K562 (cell line): ENCODE measurements at regions not wholly inside any gene's neighbourhood (a gene's known extent, or its start where the extent isn't known, plus 50 kb on each side); places are given as distances from the start of the nearest gene placed in this dataset.

ENCODE experiments used
- ATAC-seq: fragments of 200-7000 bp; cut with Tn5 transposase; 3 replicates; pipeline ENCODE4 v1.9.1; 2020; ENCODE audit warnings: moderate library complexity
- BruUV-seq: library from RNA; stranded (reverse); fragments of 400-500 nt; replicated peaks from 2 replicates; lab custom pipeline; 2021; lab: Mats Ljungman, UMichigan
- CTCF ChIA-PET: fragments of 300-600 bp; formaldehyde crosslinking; extraction: SDS; loops from one replicate; lab custom pipeline; 2021; ENCODE audit warnings: low intra/inter-chr PET ratio; lab: Yijun Ruan, JAX
- POLR2A ChIA-PET: fragments of 300-600, 350-650 bp; sonication (Branson Sonifier 250); formaldehyde crosslinking; extraction: SDS; loops from one replicate; lab custom pipeline; 2021; ENCODE audit warnings: antibody characterized with exemption, inconsistent platforms; lab: Yijun Ruan, JAX
- DNase-seq, 4 experiments: peaks; one replicate each; pipeline versions ENCODE4 v3.0.0 to v3.0.0-alpha.2; 2011 to 2018; ENCODE audit warnings: low spot score in 3 of 4, mixed read lengths in 3 of 4; ENCODE audit errors: extremely low read depth in 1 of 4
- FAIRE-seq: peaks from 2 replicates; lab custom pipeline; 2011; peaks lifted over from hg19 to GRCh38; lab: Jason Lieb, UNC
- H2AFZ ChIP-seq: 2 replicates; pipeline ENCODE4 v1.6.0; 2011; ENCODE audit warnings: low read depth, low read length, control low read depth, inconsistent platforms
- H3K27ac ChIP-seq: fragments of 200-600 bp; 3 replicates; pipeline ENCODE4 v1.8.0; 2011; ENCODE audit warnings: low read depth, mild to moderate bottlenecking, control low read depth, inconsistent platforms, low read length, moderate library complexity, mixed read lengths; ENCODE audit errors: extremely low read depth
- H3K27me3 ChIP-seq, 2 experiments: fragments of 300-600 bp in 1 of 2; 2 replicates in 1 of 2; 3 replicates in 1 of 2; pipeline versions ENCODE4 v1.6.0 to v1.8.0; 2011; ENCODE audit warnings: inconsistent platforms in 2 of 2, low read length in 2 of 2, mild to moderate bottlenecking in 1 of 2, mixed read lengths in 1 of 2, moderate library complexity in 1 of 2; ENCODE audit not compliant: control insufficient read depth in 2 of 2, insufficient read depth in 2 of 2
- H3K36me3 ChIP-seq: fragments of 300-600 bp; 3 replicates; pipeline ENCODE4 v1.8.0; 2011; ENCODE audit warnings: mild to moderate bottlenecking, low read length, inconsistent platforms; ENCODE audit not compliant: control insufficient read depth, insufficient read depth
- H3K4me1 ChIP-seq, 2 experiments: fragments of 200-600 bp in 1 of 2; replicated peaks in 1 of 2; 2 replicates in 1 of 2; 3 replicates in 1 of 2; pipeline versions ENCODE4 v1.5.1 to v1.8.0; 2011; ENCODE audit warnings: inconsistent platforms in 2 of 2, low read length in 2 of 2, mild to moderate bottlenecking in 1 of 2, mixed read lengths in 1 of 2, moderate library complexity in 1 of 2; ENCODE audit not compliant: control insufficient read depth in 2 of 2, insufficient read depth in 2 of 2
- H3K4me2 ChIP-seq: 2 replicates; pipeline ENCODE4 v1.6.1; 2011; ENCODE audit warnings: low read length, control low read depth, inconsistent platforms, mixed read lengths; ENCODE audit not compliant: insufficient read depth
- H3K4me3 ChIP-seq: fragments of 200-600 bp; sonication (generic), shearing (Covaris generic); 2 replicates; pipeline ENCODE4 v1.5.1; 2016; ENCODE audit warnings: control low read depth, inconsistent platforms
- H3K79me2 ChIP-seq: fragments of 200-600 bp; 3 replicates; pipeline ENCODE4 v1.8.0; 2011; ENCODE audit warnings: low read length, inconsistent platforms; ENCODE audit not compliant: control insufficient read depth, insufficient read depth
- H3K9ac ChIP-seq, 2 experiments: 2 replicates each; pipeline versions ENCODE4 v1.6.0 to v1.6.1; 2011; ENCODE audit warnings: low read depth in 2 of 2, low read length in 2 of 2, control low read depth in 1 of 2, inconsistent platforms in 1 of 2, mild to moderate bottlenecking in 1 of 2, mixed read lengths in 1 of 2; ENCODE audit not compliant: insufficient read depth in 1 of 2
- H3K9me1 ChIP-seq: one replicate; pipeline ENCODE4 v1.6.0; 2011; ENCODE audit warnings: inconsistent platforms, mild to moderate bottlenecking, low read length, moderate library complexity; ENCODE audit not compliant: control insufficient read depth, insufficient read depth
- H3K9me3 ChIP-seq: replicated peaks from 2 replicates; pipeline ENCODE4 v1.5.1; 2011; ENCODE audit warnings: low read depth, low read length, inconsistent platforms; ENCODE audit not compliant: control insufficient read depth, insufficient read depth
- H4K20me1 ChIP-seq: replicated peaks from 2 replicates; pipeline ENCODE4 v1.6.1; 2011; ENCODE audit warnings: low read length, inconsistent platforms, mixed read lengths; ENCODE audit not compliant: control insufficient read depth, insufficient read depth
- ESRRA ChIP-seq: fragments of 450-650 bp; IDR thresholded peaks from 2 replicates; pipeline ENCODE4 v1.6.1; 2014; ENCODE audit warnings: low read depth, mild to moderate bottlenecking, moderate library complexity, borderline replicate concordance
- FOSL1 ChIP-seq: fragments of 200-800 bp; sonication (Bioruptor generic); conservative IDR thresholded peaks from 2 replicates; pipeline ENCODE4 v1.6.1; 2016; ENCODE audit warnings: missing genetic modification characterization, missing compliant biosample characterization
- HES1 ChIP-seq: fragments of 450-650 bp; IDR thresholded peaks from 2 replicates; pipeline ENCODE4 v1.6.1; 2016; ENCODE audit warnings: low read depth, mild to moderate bottlenecking, moderate library complexity
- HEY1 ChIP-seq: fragments of 250-450 bp; sonication (Bioruptor Pico); IDR thresholded peaks from 2 replicates; pipeline ENCODE4 v1.5.0; 2020; ENCODE audit warnings: mild to moderate bottlenecking, moderate library complexity, borderline replicate concordance
- HOMEZ ChIP-seq: fragments of 250-450 bp; sonication (Bioruptor Pico); IDR thresholded peaks from 2 replicates; pipeline ENCODE4 v1.4.0; 2020; ENCODE audit warnings: mild to moderate bottlenecking, moderate library complexity
- RBBP5 ChIP-seq: fragments of 200-600 bp; sonication (generic); IDR thresholded peaks from 2 replicates; pipeline ENCODE4 v1.6.1; 2012; ENCODE audit warnings: borderline replicate concordance, mild to moderate bottlenecking, low read length, control low read depth, inconsistent platforms; ENCODE audit not compliant: insufficient read depth, poor library complexity, severe bottlenecking
- RCOR1 ChIP-seq, 2 experiments: IDR thresholded peaks; 2 replicates each; pipeline ENCODE4 v1.6.1; 2012; ENCODE audit warnings: low read depth in 2 of 2, low read length in 2 of 2, borderline replicate concordance in 1 of 2, improper control_type of control experiment in 1 of 2
- WGBS: fragments of 100-300 bp; shearing (Covaris generic); methylation state at CpG from one replicate; pipeline ENCODE4 v1.1.6; 2016; ENCODE audit warnings: low coverage, mixed read lengths; ENCODE audit not compliant: insufficient coverage; ENCODE audit errors: missing lambda C conversion rate; 5-methylcytosine and 5-hydroxymethylcytosine counted together
- in situ Hi-C: fragments of 300-500 bp; cut with MboI; formaldehyde crosslinking; loops from 4 replicates; pipeline ENCODE4 v1.15.0; 2018; ENCODE audit warnings: inconsistent platforms, mixed read lengths
- intact Hi-C: fragments of 100-400 bp; cut with micrococcal nuclease; formaldehyde crosslinking; loops from 2 replicates; pipeline ENCODE4 v1.14.2; 2022

GRCh38 chr12:92462049-92462448, 240.7 kb upstream of the PLEKHG7 start:
- Histone ChIP-seq H3K4me3 (no peak overlapping the region), H4K20me1 (no peaks in the 10 kb centered on the region), H3K27me3 (no peaks in the 10 kb centered on the region), H3K9me3 (no peaks in the 10 kb centered on the region), H3K27ac (no peak overlapping the region), H3K9ac (no peak overlapping the region), H3K36me3 (no peaks in the 10 kb centered on the region), H3K9me1 (no peaks in the 10 kb centered on the region), H3K4me2 (no peak overlapping the region), H3K4me1 (no peaks in the 10 kb centered on the region; a peak in 3 of 5 replicates), H3K79me2 (no peaks in the 10 kb centered on the region), H2AFZ (peak overlapping the region; percentile 54)
- DNase-seq (no peak), ATAC-seq (peak; percentile 66), FAIRE-seq (peak; percentile 35)
- intact Hi-C loops, result no loop called here
- TF ChIP-seq RCOR1 (IDR thresholded peaks at IDR 0.05; ENCODE audit: borderline replicate concordance in 1 of 2, low read depth in 2 of 2, low read length in 2 of 2) (0 out of 4 replicates have a peak, but pooled peaks of 1 of the 2 experiments have one; percentile 10), RBBP5 (no peak), FOSL1 (tag) (peak; percentile 44; the same call in 1 of the 2 replicates), HOMEZ (CRISPR knock-in tag) (no peak), ESRRA (peak; percentile 82; the same call in 1 of the 2 replicates), HES1 (peak; percentile 67; the same call in 1 of the 2 replicates), HEY1 (0 out of 2 replicates have a peak, but pooled peaks have one; percentile 42)
- ChIA-PET POLR2A (interaction anchor here (0.7 to 1.1 kb wide), 2 partner anchors 13 to 180 kb away, joined by 3 read pairs; no protein-coding TSS in a partner anchor), CTCF (no interaction called here)
- in situ Hi-C loops, result no loop called here
- 24% methylated on average over 3 of the region's 3 CpGs for WGBS
- BruUV-seq, result no TSS peak
